Progenitor cell of endocrine pancreas (in vitro differentiated cells): ENCODE measurements at regions not wholly inside any gene's neighbourhood (a gene's known extent, or its start where the extent isn't known, plus 50 kb on each side); places are given as distances from the start of the nearest gene placed in this dataset.

ENCODE experiments used
- DNase-seq: peaks from one replicate; pipeline ENCODE4 v3.0.0; 2021; ENCODE audit warnings: low spot score; ENCODE audit not compliant: unreplicated experiment
- H3K27ac Mint-ChIP-seq: 2 replicates; pipeline ENCODE4 v1.8.0; 2021; ENCODE audit warnings: mild to moderate bottlenecking, moderate library complexity, mixed read lengths
- H3K27me3 Mint-ChIP-seq: 2 replicates; pipeline ENCODE4 v1.8.0; 2021; ENCODE audit warnings: mixed read lengths
- H3K36me3 Mint-ChIP-seq: 2 replicates; pipeline ENCODE4 v1.8.0; 2022; ENCODE audit warnings: mixed read lengths; ENCODE audit not compliant: insufficient read depth
- H3K4me1 Mint-ChIP-seq: 2 replicates; pipeline ENCODE4 v1.8.0; 2021; ENCODE audit warnings: low read depth, mixed read lengths
- H3K4me3 Mint-ChIP-seq: 2 replicates; pipeline ENCODE4 v1.8.0; 2021; ENCODE audit warnings: low read depth, mild to moderate bottlenecking, moderate library complexity, mixed read lengths
- H3K9me3 Mint-ChIP-seq: 2 replicates; pipeline ENCODE4 v1.8.0; 2021; ENCODE audit warnings: low read depth, mixed read lengths
- CTCF ChIP-seq: fragments of 200-600 bp; sonication (generic); IDR thresholded peaks from one replicate; pipeline ENCODE4 v1.5.0; 2021; ENCODE audit warnings: antibody characterized with exemption, mild to moderate bottlenecking; ENCODE audit not compliant: unreplicated experiment

GRCh38 chr13:84659359-84659661, 777.0 kb upstream of the SLITRK1 start:
- TF ChIP-seq CTCF = no peak
- no peak for DNase-seq
- no peaks in the 10 kb centered on the region for H3K36me3 Mint-ChIP-seq
- H3K4me3 Mint-ChIP-seq = no peak overlapping the region
- H3K9me3 Mint-ChIP-seq = no peaks in the 10 kb centered on the region
- no peaks in the 10 kb centered on the region for H3K27me3 Mint-ChIP-seq
- H3K27ac Mint-ChIP-seq = no peak overlapping the region
- peaks cover 4% of the 10 kb centered on the region for H3K4me1 Mint-ChIP-seq

GRCh38 chr13:84658491-84659358, 776.5 kb upstream of the SLITRK1 start:
- TF ChIP-seq CTCF = no peak
- H3K4me1 Mint-ChIP-seq = peaks cover 4% of the 10 kb centered on the region
- no peaks in the 10 kb centered on the region for H3K36me3 Mint-ChIP-seq
- H3K27ac Mint-ChIP-seq = no peak overlapping the region
- no peaks in the 10 kb centered on the region for H3K27me3 Mint-ChIP-seq
- no peak overlapping the region for H3K4me3 Mint-ChIP-seq
- no peaks in the 10 kb centered on the region for H3K9me3 Mint-ChIP-seq
- DNase-seq = no peak

- H3K36me3 Mint-ChIP-seq = no peaks in the 10 kb centered on the region
- no peak for TF ChIP-seq CTCF
- H3K27ac Mint-ChIP-seq = no peak overlapping the region
- no peak overlapping the region for H3K4me3 Mint-ChIP-seq
- DNase-seq = no peak
- peaks cover 3% of the 10 kb centered on the region for H3K9me3 Mint-ChIP-seq
- no peaks in the 10 kb centered on the region for H3K27me3 Mint-ChIP-seq
- no peaks in the 10 kb centered on the region for H3K4me1 Mint-ChIP-seq
Observed at GRCh38 chr13:84655677-84656076, 773.4 kb upstream of the SLITRK1 start.

- no peaks in the 10 kb centered on the region for H3K4me1 Mint-ChIP-seq
- no peak for TF ChIP-seq CTCF
- no peak overlapping the region for H3K4me3 Mint-ChIP-seq
- peaks cover 3% of the 10 kb centered on the region for H3K9me3 Mint-ChIP-seq
- H3K36me3 Mint-ChIP-seq = no peaks in the 10 kb centered on the region
- H3K27me3 Mint-ChIP-seq = no peaks in the 10 kb centered on the region
- no peak overlapping the region for H3K27ac Mint-ChIP-seq
- DNase-seq = no peak
Observed at GRCh38 chr13:84654654-84655275, 772.5 kb upstream of the SLITRK1 start.

- Mint-ChIP-seq H3K4me3 (no peak overlapping the region), H3K27me3 (no peaks in the 10 kb centered on the region), H3K9me3 (peaks cover 3% of the 10 kb centered on the region), H3K4me1 (no peaks in the 10 kb centered on the region), H3K36me3 (no peaks in the 10 kb centered on the region), H3K27ac (no peak overlapping the region)
- no peak for TF ChIP-seq CTCF
- no peak for DNase-seq
Observed at GRCh38 chr13:84653915-84654534, 771.8 kb upstream of the SLITRK1 start.
